SK-N-SH (cell line): ENCODE measurements at regions not wholly inside any gene's neighbourhood (a gene's known extent, or its start where the extent isn't known, plus 50 kb on each side); places are given as distances from the start of the nearest gene placed in this dataset.

Experiments used
- CTCF ChIP-seq: fragments of 200-600 bp; sonication (generic); IDR thresholded peaks from 2 replicates; pipeline ENCODE4 v1.6.1; 2017; ENCODE audit warnings: antibody characterized with exemption, mild to moderate bottlenecking, moderate library complexity
- FOXM1 ChIP-seq: IDR thresholded peaks from 2 replicates; pipeline ENCODE4 v1.4.0; 2012; ENCODE audit warnings: low read depth, mild to moderate bottlenecking
- NRF1 ChIP-seq: IDR thresholded peaks from 2 replicates; pipeline ENCODE4 v1.6.1; 2012; ENCODE audit warnings: low read depth, mild to moderate bottlenecking, low read length
- POLR2AphosphoS5 ChIP-seq: IDR thresholded peaks from 2 replicates; pipeline ENCODE4 v1.6.1; 2012; ENCODE audit warnings: low read depth, low read length
- USF1 ChIP-seq: IDR thresholded peaks from 2 replicates; pipeline ENCODE4 v1.4.0; 2012; ENCODE audit warnings: low read depth, borderline replicate concordance

GRCh38 chr3:191593486-191593885, 132.5 kb downstream of the PYDC2 start:
- no peak for TF ChIP-seq CTCF
- no peak for TF ChIP-seq NRF1
- no peak for TF ChIP-seq FOXM1
- TF ChIP-seq POLR2AphosphoS5: no peak
- TF ChIP-seq USF1: no peak
